ENCODE measurements at regions not wholly inside any gene's neighbourhood (a gene's known extent, or its start where the extent isn't known, plus 50 kb on each side); places are given as distances from the start of the nearest gene placed in this dataset.

- TF ChIP-seq, protein P1, sequence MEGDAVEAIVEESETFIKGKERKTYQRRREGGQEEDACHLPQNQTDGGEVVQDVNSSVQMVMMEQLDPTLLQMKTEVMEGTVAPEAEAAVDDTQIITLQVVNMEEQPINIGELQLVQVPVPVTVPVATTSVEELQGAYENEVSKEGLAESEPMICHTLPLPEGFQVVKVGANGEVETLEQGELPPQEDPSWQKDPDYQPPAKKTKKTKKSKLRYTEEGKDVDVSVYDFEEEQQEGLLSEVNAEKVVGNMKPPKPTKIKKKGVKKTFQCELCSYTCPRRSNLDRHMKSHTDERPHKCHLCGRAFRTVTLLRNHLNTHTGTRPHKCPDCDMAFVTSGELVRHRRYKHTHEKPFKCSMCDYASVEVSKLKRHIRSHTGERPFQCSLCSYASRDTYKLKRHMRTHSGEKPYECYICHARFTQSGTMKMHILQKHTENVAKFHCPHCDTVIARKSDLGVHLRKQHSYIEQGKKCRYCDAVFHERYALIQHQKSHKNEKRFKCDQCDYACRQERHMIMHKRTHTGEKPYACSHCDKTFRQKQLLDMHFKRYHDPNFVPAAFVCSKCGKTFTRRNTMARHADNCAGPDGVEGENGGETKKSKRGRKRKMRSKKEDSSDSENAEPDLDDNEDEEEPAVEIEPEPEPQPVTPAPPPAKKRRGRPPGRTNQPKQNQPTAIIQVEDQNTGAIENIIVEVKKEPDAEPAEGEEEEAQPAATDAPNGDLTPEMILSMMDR (conservative IDR thresholded peaks at IDR 0.05): no peak
- TF ChIP-seq EZH2 (IDR thresholded peaks at IDR 0.05; ENCODE audit: low read depth): no peak
- no peaks in the 10 kb centered on the region for H4K20me1 ChIP-seq (ENCODE audit: insufficient read depth)
- BruUV-seq (replicated peaks): no TSS peak
- H3K4me1 ChIP-seq (replicated peaks; ENCODE audit: insufficient read depth): no peaks in the 10 kb centered on the region
- CTCF ChIA-PET: no interaction called here
- intact Hi-C loops (cut with micrococcal nuclease; ENCODE audit: unreplicated experiment): no loop called here
- no peak overlapping the region for H2AFZ ChIP-seq
- H3K27ac ChIP-seq: no peak overlapping the region
- no peaks in the 10 kb centered on the region for H3F3A ChIP-seq (ENCODE audit: insufficient read depth, low read depth)
- no peaks in the 10 kb centered on the region for H3K27me3 ChIP-seq (ENCODE audit: insufficient read depth, low read depth)
- POLR2A ChIA-PET (ENCODE audit: unreplicated experiment): no interaction called here
- H3K36me3 ChIP-seq (ENCODE audit: low read depth): no peaks in the 10 kb centered on the region
- no peaks in the 10 kb centered on the region for H3K79me2 ChIP-seq (ENCODE audit: low read depth)
- H3K9me2 ChIP-seq (ENCODE audit: insufficient read depth): no peaks in the 10 kb centered on the region
- DNase-seq: no peak
- H3K4me3 ChIP-seq: no peak overlapping the region
- H3K9me3 ChIP-seq (ENCODE audit: insufficient read depth, low read depth): no peaks in the 10 kb centered on the region
- no peak overlapping the region for H3K4me2 ChIP-seq
Measured at GRCh38 chr6:142621822-142622221, 320.0 kb downstream of the ADGRG6 start.

GRCh38 chr6:142624978-142625715 lies 319.8 kb downstream of the HIVEP2 start:
- Histone ChIP-seq H4K20me1 (ENCODE audit: insufficient read depth) (no peaks in the 10 kb centered on the region), H3K9me2 (ENCODE audit: insufficient read depth) (no peaks in the 10 kb centered on the region), H2AFZ (no peak overlapping the region), H3K27ac (no peak overlapping the region), H3K79me2 (ENCODE audit: low read depth) (no peaks in the 10 kb centered on the region), H3K9me3 (ENCODE audit: insufficient read depth, low read depth) (no peaks in the 10 kb centered on the region; the same call in 1 of the 2 replicates), H3K4me2 (no peak overlapping the region), H3K4me3 (no peak overlapping the region), H3F3A (ENCODE audit: insufficient read depth, low read depth) (no peaks in the 10 kb centered on the region), H3K27me3 (ENCODE audit: insufficient read depth, low read depth) (no peaks in the 10 kb centered on the region), H3K36me3 (ENCODE audit: low read depth) (no peaks in the 10 kb centered on the region), H3K4me1 (replicated peaks; ENCODE audit: insufficient read depth) (no peaks in the 10 kb centered on the region)
- DNase-seq: no peak
- CTCF ChIA-PET: no interaction called here
- no TSS peak for BruUV-seq (replicated peaks)
- intact Hi-C loops (cut with micrococcal nuclease; ENCODE audit: unreplicated experiment): no loop called here
- POLR2A ChIA-PET (ENCODE audit: unreplicated experiment): no interaction called here
- no peak for TF ChIP-seq EZH2 (IDR thresholded peaks at IDR 0.05; ENCODE audit: low read depth)
- TF ChIP-seq, protein P1 (conservative IDR thresholded peaks at IDR 0.05): no peak

- Histone ChIP-seq H3K4me1 (replicated peaks; ENCODE audit: insufficient read depth) (no peaks in the 10 kb centered on the region), H3K36me3 (ENCODE audit: low read depth) (no peaks in the 10 kb centered on the region), H3K9me2 (ENCODE audit: insufficient read depth) (no peaks in the 10 kb centered on the region), H3K27ac (no peak overlapping the region), H3F3A (ENCODE audit: insufficient read depth, low read depth) (no peaks in the 10 kb centered on the region), H3K4me3 (no peak overlapping the region), H3K9me3 (ENCODE audit: insufficient read depth, low read depth) (no peaks in the 10 kb centered on the region; the same call in 1 of the 2 replicates), H3K4me2 (peak overlapping the region; percentile 19; the same call in 1 of the 2 replicates), H2AFZ (no peak overlapping the region), H3K27me3 (ENCODE audit: insufficient read depth, low read depth) (no peaks in the 10 kb centered on the region), H4K20me1 (ENCODE audit: insufficient read depth) (no peaks in the 10 kb centered on the region), H3K79me2 (ENCODE audit: low read depth) (no peaks in the 10 kb centered on the region)
- CTCF ChIA-PET: no interaction called here
- no peak for DNase-seq
- TF ChIP-seq, protein P1 (conservative IDR thresholded peaks at IDR 0.05): no peak
- no peak for TF ChIP-seq EZH2 (IDR thresholded peaks at IDR 0.05; ENCODE audit: low read depth)
- POLR2A ChIA-PET (ENCODE audit: unreplicated experiment): no interaction called here
- no TSS peak for BruUV-seq (replicated peaks)
- intact Hi-C loops (cut with micrococcal nuclease; ENCODE audit: unreplicated experiment): no loop called here
Measured at GRCh38 chr6:142627474-142627873, 317.5 kb downstream of the HIVEP2 start.

All from PC-9 (cell line).